GM12878 (cell line): ENCODE measurements at regions not wholly inside any gene's neighbourhood (a gene's known extent, or its start where the extent isn't known, plus 50 kb on each side); places are given as distances from the start of the nearest gene placed in this dataset.

ENCODE experiments used
- ATAC-seq: fragments of 200-7000 bp; cut with Tn5 transposase; 3 replicates; pipeline ENCODE4 v1.9.1; 2020; ENCODE audit warnings: mild to moderate bottlenecking, moderate library complexity
- BruUV-seq: library from RNA; stranded (reverse); fragments of 400-500 nt; replicated peaks from 2 replicates; lab custom pipeline; 2021; lab: Mats Ljungman, UMichigan
- CTCF ChIA-PET: fragments of 300-600 bp; sonication (Branson Sonifier 250); formaldehyde crosslinking; extraction: SDS; loops from one replicate; lab custom pipeline; 2021; ENCODE audit warnings: inconsistent platforms; lab: Yijun Ruan, JAX
- POLR2A ChIA-PET: fragments of 350-600 bp; formaldehyde crosslinking; extraction: SDS; loops from one replicate; lab custom pipeline; 2021; ENCODE audit warnings: inconsistent platforms; lab: Charles Lee
- RAD21 ChIA-PET: fragments of 300-600 bp; sonication (Branson Sonifier 250); formaldehyde crosslinking; loops from one replicate; lab custom pipeline; 2023; ENCODE audit warnings: antibody characterized with exemption; ENCODE audit not compliant: unreplicated experiment; lab: Charles Lee
- SMC1A ChIA-PET: fragments of 300-600 bp; sonication (Branson Sonifier 250); formaldehyde crosslinking; loops from one replicate; lab custom pipeline; 2023; ENCODE audit not compliant: unreplicated experiment, uncharacterized antibody; lab: Charles Lee
- DNase-seq: peaks from one replicate; pipeline ENCODE4 v3.0.0-alpha.2; 2011; ENCODE audit warnings: low read depth, low spot score
- FAIRE-seq: peaks from 3 replicates; lab custom pipeline; 2011; peaks lifted over from hg19 to GRCh38; lab: Jason Lieb, UNC
- H2AFZ ChIP-seq: 2 replicates; pipeline ENCODE4 v1.6.0; 2011; ENCODE audit warnings: low read depth, low read length, control low read depth; ENCODE audit not compliant: control insufficient read depth
- H3K27ac ChIP-seq: 2 replicates; pipeline ENCODE4 v1.5.1; 2011; ENCODE audit warnings: control low read depth; ENCODE audit not compliant: control insufficient read depth, insufficient read depth
- H3K27me3 ChIP-seq, 2 experiments: replicated peaks in 1 of 2; 2 replicates each; pipeline versions ENCODE4 v1.6.0 to v1.6.1; 2011; ENCODE audit warnings: low read length in 1 of 2; ENCODE audit not compliant: control insufficient read depth in 2 of 2, insufficient read depth in 2 of 2
- H3K36me3 ChIP-seq, 2 experiments: 2 replicates each; pipeline ENCODE4 v1.5.1; 2011; ENCODE audit warnings: low read length in 1 of 2; ENCODE audit not compliant: control insufficient read depth in 2 of 2, insufficient read depth in 2 of 2
- H3K4me1 ChIP-seq: 2 replicates; pipeline ENCODE4 v1.6.1; 2011; ENCODE audit warnings: mild to moderate bottlenecking, low read length, moderate library complexity, mixed read lengths; ENCODE audit not compliant: control insufficient read depth, insufficient read depth
- H3K4me2 ChIP-seq: 2 replicates; pipeline ENCODE4 v1.6.0; 2011; ENCODE audit warnings: control low read depth; ENCODE audit not compliant: control insufficient read depth, insufficient read depth
- H3K4me3 ChIP-seq: fragments of 200-600 bp; sonication (generic); 2 replicates; pipeline ENCODE4 v1.5.1; 2016
- H3K79me2 ChIP-seq: 2 replicates; pipeline ENCODE4 v1.6.0; 2011; ENCODE audit warnings: low read length; ENCODE audit not compliant: control insufficient read depth, insufficient read depth
- H3K9ac ChIP-seq: 2 replicates; pipeline ENCODE4 v1.8.0; 2011; ENCODE audit warnings: low read length, control low read depth, mixed read lengths; ENCODE audit not compliant: control insufficient read depth, insufficient read depth
- H3K9me3 ChIP-seq: replicated peaks from 3 replicates; pipeline ENCODE4 v1.5.1; 2011; ENCODE audit warnings: mild to moderate bottlenecking, low read length; ENCODE audit not compliant: control insufficient read depth, insufficient read depth
- H4K20me1 ChIP-seq: 2 replicates; pipeline ENCODE4 v1.6.0; 2011; ENCODE audit not compliant: control insufficient read depth, insufficient read depth
- ATF7 ChIP-seq: fragments of 450-650 bp; IDR thresholded peaks from 2 replicates; pipeline ENCODE4 v1.6.1; 2016; ENCODE audit warnings: low read depth, mild to moderate bottlenecking
- E4F1 ChIP-seq: fragments of 450-650 bp; IDR thresholded peaks from 2 replicates; pipeline ENCODE4 v1.6.1; 2018; ENCODE audit warnings: borderline replicate concordance, mild to moderate bottlenecking; ENCODE audit not compliant: partially characterized antibody
- MEF2B ChIP-seq: fragments of 450-650 bp; IDR thresholded peaks from 2 replicates; pipeline ENCODE4 v1.6.1; 2018; ENCODE audit warnings: mild to moderate bottlenecking, moderate library complexity; ENCODE audit not compliant: partially characterized antibody, poor library complexity, severe bottlenecking
- NKRF ChIP-seq: fragments of 450-650 bp; conservative IDR thresholded peaks from 2 replicates; pipeline ENCODE4 v1.6.1; 2017; ENCODE audit warnings: mild to moderate bottlenecking, moderate library complexity
- POLR2AphosphoS2 ChIP-seq: IDR thresholded peaks from 2 replicates; pipeline ENCODE4 v1.6.1; 2011; ENCODE audit warnings: low read depth, mild to moderate bottlenecking, low read length, improper control_type of control experiment, moderate library complexity
- RAD51 ChIP-seq: fragments of 450-650 bp; IDR thresholded peaks from 2 replicates; pipeline ENCODE4 v1.6.1; 2016; ENCODE audit warnings: moderate library complexity, mild to moderate bottlenecking, inconsistent platforms
- RBBP5 ChIP-seq: fragments of 200-600 bp; sonication (generic); conservative IDR thresholded peaks from 2 replicates; pipeline ENCODE4 v1.6.1; 2016
- RCOR1 ChIP-seq: conservative IDR thresholded peaks from 2 replicates; pipeline ENCODE4 v1.6.1; 2012; ENCODE audit warnings: low read depth, low read length, improper control_type of control experiment
- TCF3 ChIP-seq: IDR thresholded peaks from 2 replicates; pipeline ENCODE4 v1.6.1; 2012; ENCODE audit warnings: low read depth, mild to moderate bottlenecking, low read length, borderline replicate concordance; ENCODE audit not compliant: insufficient read depth
- WGBS: methylation state at CpG from one replicate; pipeline ENCODE4 v1.1.6; 2016; ENCODE audit warnings: low lambda C conversion rate; ENCODE audit not compliant: insufficient replicate concordance, insufficient coverage; ENCODE audit errors: missing lambda C conversion rate; 5-methylcytosine and 5-hydroxymethylcytosine counted together
- in situ Hi-C: fragments of 300-500 bp; cut with MboI; formaldehyde crosslinking; loops from 9 replicates; pipeline ENCODE4 v1.14.3; 2018; ENCODE audit warnings: mixed read lengths
- intact Hi-C: fragments of 100-400 bp; cut with micrococcal nuclease; formaldehyde crosslinking; loops from one replicate; pipeline ENCODE4 v1.14.2; 2022; ENCODE audit not compliant: unreplicated experiment

- in situ Hi-C loops = no loop called here
- 85% methylated on average over 3 of the region's 3 CpGs for WGBS
- ChIA-PET POLR2A (interaction anchor here (0.5 kb wide), 2 partner anchors 10 to 422 kb away, joined by 3 to 5 read pairs; no protein-coding TSS in a partner anchor), RAD21 (no interaction called here), CTCF (interaction anchor here (1.4 kb wide), 1 partner anchor 13 kb away, joined by 3 read pairs; no protein-coding TSS in a partner anchor), SMC1A (interaction anchor here (0.7 to 1.5 kb wide), 7 partner anchors 9 to 579 kb away, joined by 3 to 5 read pairs (median 3); no protein-coding TSS in a partner anchor)
- H3K27ac ChIP-seq = no peak overlapping the region
- intact Hi-C loops = no loop called here
- no peaks in the 10 kb centered on the region for H3K9me3 ChIP-seq
- H2AFZ ChIP-seq = no peak overlapping the region
- no peaks in the 10 kb centered on the region for H3K27me3 ChIP-seq
- no TSS peak for BruUV-seq
- H3K4me1 ChIP-seq = no peaks in the 10 kb centered on the region
- no peak for TF ChIP-seq POLR2AphosphoS2
- TF ChIP-seq RBBP5 = no peak
- TF ChIP-seq RAD51 = no peak
- no peak for TF ChIP-seq RCOR1
- no peak overlapping the region for H3K4me2 ChIP-seq
- no peaks in the 10 kb centered on the region for H3K36me3 ChIP-seq
- H3K9ac ChIP-seq = no peak overlapping the region
- H3K79me2 ChIP-seq = no peaks in the 10 kb centered on the region
- no peaks in the 10 kb centered on the region for H4K20me1 ChIP-seq
- DNase-seq (no peak), ATAC-seq (no peak), FAIRE-seq (no peak)
- no peak overlapping the region for H3K4me3 ChIP-seq
These were observed 527.1 kb upstream of the MARCKS start for GRCh38 chr6:113329942-113330635.

DNA sequence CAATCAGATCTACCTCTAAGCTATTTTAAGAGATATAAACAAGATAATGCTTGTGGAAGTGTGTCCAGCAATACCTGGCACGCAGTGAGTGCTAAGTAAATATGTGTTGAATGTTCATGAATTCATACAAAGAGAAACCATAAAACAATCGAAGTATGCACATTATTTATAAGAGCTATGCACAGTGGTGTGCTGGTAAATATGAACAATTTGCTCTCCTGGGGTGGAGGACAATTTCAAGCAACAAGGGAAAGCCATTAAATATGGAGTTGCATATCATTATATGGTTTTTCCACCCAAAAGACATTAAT is 526.6 kb upstream of the MARCKS start:
- Histone ChIP-seq H3K9ac (no peak overlapping the region), H3K9me3 (no peaks in the 10 kb centered on the region), H3K79me2 (no peaks in the 10 kb centered on the region), H3K4me1 (no peaks in the 10 kb centered on the region), H2AFZ (no peak overlapping the region), H3K4me3 (no peak overlapping the region), H3K36me3 (no peaks in the 10 kb centered on the region), H3K27me3 (no peaks in the 10 kb centered on the region), H4K20me1 (no peaks in the 10 kb centered on the region), H3K27ac (no peak overlapping the region), H3K4me2 (no peak overlapping the region)
- ChIA-PET RAD21 (no interaction called here), CTCF (interaction anchor here (0.7 to 1.4 kb wide), 3 partner anchors 13 to 24 kb away, joined by 3 to 4 read pairs (median 3); no protein-coding TSS in a partner anchor), POLR2A (interaction anchor here (0.5 kb wide), 1 partner anchor 421 kb away, joined by 3 read pairs; no protein-coding TSS in a partner anchor), SMC1A (interaction anchor here (0.7 to 1.5 kb wide), 7 partner anchors 9 to 579 kb away, joined by 3 to 5 read pairs (median 3); no protein-coding TSS in a partner anchor)
- ATAC-seq = no peak
- in situ Hi-C loops (no loop called here), intact Hi-C loops (no loop called here)
- no peak for FAIRE-seq
- BruUV-seq = no TSS peak
- TF ChIP-seq ATF7 (no peak), MEF2B (no peak), NKRF (no peak), TCF3 (no peak), E4F1 (no peak)
- no peak for DNase-seq
- WGBS = 48% methylated on average over 2 of the region's 2 CpGs
